Esophagus squamous epithelium (tissue), 4 donors: ENCODE measurements at regions not wholly inside any gene's neighbourhood (a gene's known extent, or its start where the extent isn't known, plus 50 kb on each side); places are given as distances from the start of the nearest gene placed in this dataset.

Experiments used
- CTCF ChIP-seq, 6 experiments: fragments of 450-650 bp in 4 of 6; fragments of 200-600 bp in 2 of 6; sonication (generic) in 2 of 6; IDR thresholded peaks; one replicate each; pipeline ENCODE4 v1.5.1; 2016 to 2019; ENCODE audit warnings: antibody characterized with exemption in 6 of 6, mild to moderate bottlenecking in 4 of 6, moderate library complexity in 4 of 6
- POLR2A ChIP-seq, 4 donors: fragments of 450-650 bp; IDR thresholded peaks; one replicate each; pipeline ENCODE4 v1.6.1; 2017; ENCODE audit warnings: antibody characterized with exemption in 4 of 4, mild to moderate bottlenecking in 4 of 4, moderate library complexity in 3 of 4

- TF ChIP-seq CTCF (IDR thresholded peaks at IDR 0.05) = no peak
- TF ChIP-seq POLR2A (IDR thresholded peaks at IDR 0.05) = no peak
Observed at GRCh38 chr6:169075211-169075914, 178.3 kb downstream of the THBS2 start.
